ENCODE measurements at regions not wholly inside any gene's neighbourhood (a gene's known extent, or its start where the extent isn't known, plus 50 kb on each side); places are given as distances from the start of the nearest gene placed in this dataset.

GRCh38 chr12:44961887-44962286, 85.8 kb upstream of the NELL2 start:
- DNase-seq, result no peak

DNA sequence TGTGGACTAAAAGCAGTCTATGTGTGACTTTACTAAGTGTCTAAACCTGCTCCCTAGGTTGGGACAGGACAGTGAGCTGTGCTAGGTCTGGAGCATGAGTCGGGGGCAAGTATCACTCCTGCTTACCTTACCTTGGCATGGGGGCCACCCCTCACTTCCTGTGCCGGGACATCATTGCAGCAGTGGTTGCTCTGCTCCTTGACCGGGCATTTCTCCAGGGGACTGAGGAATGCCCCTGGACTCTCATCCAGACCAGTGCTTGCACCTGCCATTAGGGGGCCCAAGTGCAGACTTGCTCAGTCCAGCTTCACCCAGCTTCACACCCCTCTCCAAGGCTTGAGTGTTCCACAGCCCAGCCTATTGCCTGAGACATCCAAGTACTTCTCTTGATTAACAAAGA, 84.7 kb upstream of the NELL2 start:
- DNase-seq, result no peak

- no peak for DNase-seq
Observed at GRCh38 chr12:44960423-44960822, 84.3 kb upstream of the NELL2 start.

DNA sequence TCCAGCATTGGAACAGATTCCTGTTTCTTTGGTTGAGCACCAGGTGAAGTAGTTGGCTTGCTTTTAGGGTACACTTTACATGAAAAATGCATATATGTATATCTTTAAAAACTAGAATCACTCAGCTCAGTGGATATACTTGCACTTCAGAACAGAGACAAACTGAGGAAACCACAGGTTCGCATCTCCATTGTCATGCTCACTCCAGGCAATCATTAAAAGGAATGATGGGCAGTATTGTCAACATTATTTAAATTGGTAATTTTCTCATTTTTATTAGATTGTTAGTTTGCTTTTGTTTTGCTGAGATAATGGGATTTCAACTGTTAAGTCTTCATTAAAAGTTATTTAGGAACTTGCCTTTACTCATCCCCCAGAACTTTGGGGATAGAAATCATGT, 71.0 kb upstream of the NELL2 start:
- DNase-seq, result no peak

- no peak for DNase-seq
Observed at GRCh38 chr12:44942714-44943113, 66.6 kb upstream of the NELL2 start.

GRCh38 chr12:44930972-44931600, 55.0 kb upstream of the NELL2 start:
- peak; percentile 93 for DNase-seq

DNA sequence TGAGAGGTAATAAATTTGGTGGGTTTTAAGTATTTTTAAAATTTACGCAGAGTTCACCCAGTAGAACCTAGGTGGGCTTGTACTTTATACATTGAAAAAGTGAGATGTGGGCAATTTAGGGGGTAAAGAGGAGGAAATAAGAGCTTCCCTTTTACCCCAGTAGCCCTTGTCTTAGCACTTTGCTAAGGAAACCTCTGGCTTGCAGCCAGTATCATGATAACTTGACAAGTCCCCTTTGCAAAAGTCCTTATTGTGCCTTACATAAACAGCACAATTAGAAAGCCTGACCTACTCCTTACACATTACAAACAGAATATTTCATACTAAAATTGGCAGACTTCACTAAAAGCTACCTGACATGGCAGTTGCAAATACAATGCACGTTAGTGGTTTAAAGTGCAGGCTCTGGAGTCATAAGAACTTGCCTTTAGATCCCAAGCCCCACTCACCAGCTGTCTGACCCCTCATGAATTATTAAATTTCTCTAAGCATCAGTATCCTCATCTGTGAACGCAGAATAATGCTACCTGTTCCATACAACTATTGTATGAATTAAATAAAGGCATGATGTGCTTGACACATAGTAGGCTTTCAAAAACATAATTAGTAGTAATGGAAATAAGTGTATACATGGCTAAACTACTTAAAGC, 53.2 kb upstream of the NELL2 start:
- DNase-seq, result peak; percentile 59

All from NCI-H69 (cell line).